Neural cell (in vitro differentiated cells): ENCODE measurements at regions not wholly inside any gene's neighbourhood (a gene's known extent, or its start where the extent isn't known, plus 50 kb on each side); places are given as distances from the start of the nearest gene placed in this dataset.

Experiments
- EP300 ChIP-seq: fragments of 450-650 bp; conservative IDR thresholded peaks from 2 replicates; pipeline ENCODE4 v1.6.1; 2014; ENCODE audit warnings: antibody characterized with exemption, mild to moderate bottlenecking, moderate library complexity; ENCODE audit not compliant: poor library complexity, severe bottlenecking
- RAD21 ChIP-seq: fragments of 450-650 bp; conservative IDR thresholded peaks from 2 replicates; pipeline ENCODE4 v1.6.1; 2014; ENCODE audit warnings: antibody characterized with exemption, mild to moderate bottlenecking, moderate library complexity
- TF ChIP-seq, protein P1 (sequence below): fragments of 450-650 bp; IDR thresholded peaks from 2 replicates; pipeline ENCODE4 v1.5.1; 2014; ENCODE audit warnings: antibody characterized with exemption, mild to moderate bottlenecking, moderate library complexity; ENCODE audit not compliant: poor library complexity, severe bottlenecking
- TF ChIP-seq, protein P2 (sequence below): IDR thresholded peaks from 2 replicates; pipeline ENCODE4 v1.6.1; 2012; ENCODE audit warnings: borderline replicate concordance

DNA sequence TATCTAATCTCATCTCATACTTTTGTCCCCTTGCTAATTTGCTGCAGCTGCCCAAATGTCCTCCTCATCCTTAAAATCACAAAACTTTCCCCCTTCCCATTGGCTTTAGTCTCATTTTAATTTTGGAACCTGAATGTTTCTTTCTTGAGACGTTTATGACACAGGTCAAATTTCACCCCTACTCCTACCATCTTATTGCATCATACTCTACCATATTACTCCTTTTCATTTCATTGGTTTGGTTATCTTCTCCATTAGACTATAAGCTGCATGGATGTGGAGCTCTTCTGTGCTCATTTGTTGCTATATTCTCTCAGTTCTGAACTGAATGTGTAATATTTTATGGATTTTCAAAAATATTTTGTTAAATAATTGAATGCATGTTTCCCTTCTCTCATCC, 688.6 kb downstream of the CBLN4 start:
- TF ChIP-seq RAD21 (no peak), EP300 (no peak)
- TF ChIP-seq, protein P1, sequence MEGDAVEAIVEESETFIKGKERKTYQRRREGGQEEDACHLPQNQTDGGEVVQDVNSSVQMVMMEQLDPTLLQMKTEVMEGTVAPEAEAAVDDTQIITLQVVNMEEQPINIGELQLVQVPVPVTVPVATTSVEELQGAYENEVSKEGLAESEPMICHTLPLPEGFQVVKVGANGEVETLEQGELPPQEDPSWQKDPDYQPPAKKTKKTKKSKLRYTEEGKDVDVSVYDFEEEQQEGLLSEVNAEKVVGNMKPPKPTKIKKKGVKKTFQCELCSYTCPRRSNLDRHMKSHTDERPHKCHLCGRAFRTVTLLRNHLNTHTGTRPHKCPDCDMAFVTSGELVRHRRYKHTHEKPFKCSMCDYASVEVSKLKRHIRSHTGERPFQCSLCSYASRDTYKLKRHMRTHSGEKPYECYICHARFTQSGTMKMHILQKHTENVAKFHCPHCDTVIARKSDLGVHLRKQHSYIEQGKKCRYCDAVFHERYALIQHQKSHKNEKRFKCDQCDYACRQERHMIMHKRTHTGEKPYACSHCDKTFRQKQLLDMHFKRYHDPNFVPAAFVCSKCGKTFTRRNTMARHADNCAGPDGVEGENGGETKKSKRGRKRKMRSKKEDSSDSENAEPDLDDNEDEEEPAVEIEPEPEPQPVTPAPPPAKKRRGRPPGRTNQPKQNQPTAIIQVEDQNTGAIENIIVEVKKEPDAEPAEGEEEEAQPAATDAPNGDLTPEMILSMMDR: no peak
- TF ChIP-seq, protein P2, sequence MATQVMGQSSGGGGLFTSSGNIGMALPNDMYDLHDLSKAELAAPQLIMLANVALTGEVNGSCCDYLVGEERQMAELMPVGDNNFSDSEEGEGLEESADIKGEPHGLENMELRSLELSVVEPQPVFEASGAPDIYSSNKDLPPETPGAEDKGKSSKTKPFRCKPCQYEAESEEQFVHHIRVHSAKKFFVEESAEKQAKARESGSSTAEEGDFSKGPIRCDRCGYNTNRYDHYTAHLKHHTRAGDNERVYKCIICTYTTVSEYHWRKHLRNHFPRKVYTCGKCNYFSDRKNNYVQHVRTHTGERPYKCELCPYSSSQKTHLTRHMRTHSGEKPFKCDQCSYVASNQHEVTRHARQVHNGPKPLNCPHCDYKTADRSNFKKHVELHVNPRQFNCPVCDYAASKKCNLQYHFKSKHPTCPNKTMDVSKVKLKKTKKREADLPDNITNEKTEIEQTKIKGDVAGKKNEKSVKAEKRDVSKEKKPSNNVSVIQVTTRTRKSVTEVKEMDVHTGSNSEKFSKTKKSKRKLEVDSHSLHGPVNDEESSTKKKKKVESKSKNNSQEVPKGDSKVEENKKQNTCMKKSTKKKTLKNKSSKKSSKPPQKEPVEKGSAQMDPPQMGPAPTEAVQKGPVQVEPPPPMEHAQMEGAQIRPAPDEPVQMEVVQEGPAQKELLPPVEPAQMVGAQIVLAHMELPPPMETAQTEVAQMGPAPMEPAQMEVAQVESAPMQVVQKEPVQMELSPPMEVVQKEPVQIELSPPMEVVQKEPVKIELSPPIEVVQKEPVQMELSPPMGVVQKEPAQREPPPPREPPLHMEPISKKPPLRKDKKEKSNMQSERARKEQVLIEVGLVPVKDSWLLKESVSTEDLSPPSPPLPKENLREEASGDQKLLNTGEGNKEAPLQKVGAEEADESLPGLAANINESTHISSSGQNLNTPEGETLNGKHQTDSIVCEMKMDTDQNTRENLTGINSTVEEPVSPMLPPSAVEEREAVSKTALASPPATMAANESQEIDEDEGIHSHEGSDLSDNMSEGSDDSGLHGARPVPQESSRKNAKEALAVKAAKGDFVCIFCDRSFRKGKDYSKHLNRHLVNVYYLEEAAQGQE: no peak
